Left ventricle myocardium inferior (tissue), 1 donor: ENCODE measurements at regions not wholly inside any gene's neighbourhood (a gene's known extent, or its start where the extent isn't known, plus 50 kb on each side); places are given as distances from the start of the nearest gene placed in this dataset.

ENCODE experiments used
- DNase-seq: peaks from one replicate; pipeline ENCODE4 v3.0.0-alpha.2; 2020
- H3K27ac ChIP-seq: fragments of 200-600 bp; replicated peaks from 2 replicates; pipeline ENCODE4 v1.8.0; 2021
- H3K27me3 ChIP-seq: fragments of 200-600 bp; 2 replicates; pipeline ENCODE4 v1.8.0; 2021; ENCODE audit warnings: low read depth
- H3K36me3 ChIP-seq: fragments of 200-600 bp; 2 replicates; pipeline ENCODE4 v1.8.0; 2021
- H3K4me1 ChIP-seq: fragments of 200-600 bp; 2 replicates; pipeline ENCODE4 v1.8.0; 2021
- H3K4me3 ChIP-seq: fragments of 200-600 bp; 2 replicates; pipeline ENCODE4 v1.8.0; 2021; ENCODE audit warnings: mild to moderate bottlenecking, moderate library complexity
- H3K9me3 ChIP-seq: fragments of 200-600 bp; replicated peaks from 2 replicates; pipeline ENCODE4 v1.8.0; 2021
- intact Hi-C: fragments of 100-400 bp; cut with micrococcal nuclease; formaldehyde crosslinking; loops from one replicate; pipeline ENCODE4 v1.11.0; 2022
- TF ChIP-seq, protein P1 (sequence below): fragments of 200-600 bp; IDR thresholded peaks from 2 replicates; pipeline ENCODE4 v1.8.0; 2021; ENCODE audit warnings: antibody characterized with exemption, mild to moderate bottlenecking, borderline replicate concordance
- donor health status: DM: no; HTN: yes; CAD: no; lungs with severe emphysema.

DNA sequence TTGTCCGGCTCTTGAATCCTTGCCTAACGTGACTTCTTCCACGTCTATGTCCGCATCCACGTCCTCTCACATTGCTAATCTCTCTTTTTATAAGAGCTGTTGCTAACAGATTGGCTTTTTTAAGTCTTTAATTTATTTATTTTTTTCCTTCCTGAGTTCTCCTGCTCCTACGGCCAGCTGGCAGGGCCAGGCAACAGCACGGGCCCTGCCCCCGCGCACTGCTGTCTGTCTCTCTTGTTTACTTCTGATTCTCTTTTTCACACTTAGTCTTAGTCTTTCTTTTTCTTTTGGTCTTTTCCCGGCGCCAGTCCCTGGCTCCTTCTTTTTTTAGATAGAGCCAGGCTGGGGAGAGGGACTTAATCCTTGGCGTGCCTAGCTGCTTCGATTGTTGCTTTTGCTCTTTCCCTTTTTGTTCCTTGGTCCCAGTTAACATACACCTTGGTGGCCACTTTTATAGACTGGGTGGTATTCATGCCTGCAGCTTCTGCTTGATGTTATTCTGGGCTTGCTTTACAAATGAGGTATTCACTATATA, 53.2 kb upstream of the RBMX start:
- Histone ChIP-seq H3K4me3 (peak overlapping the region; percentile 33), H3K4me1 (no peaks in the 10 kb centered on the region), H3K27ac (no peak overlapping the region), H3K9me3 (no peaks in the 10 kb centered on the region), H3K27me3 (no peaks in the 10 kb centered on the region), H3K36me3 (no peaks in the 10 kb centered on the region)
- intact Hi-C loops = no loop called here
- TF ChIP-seq, protein P1, sequence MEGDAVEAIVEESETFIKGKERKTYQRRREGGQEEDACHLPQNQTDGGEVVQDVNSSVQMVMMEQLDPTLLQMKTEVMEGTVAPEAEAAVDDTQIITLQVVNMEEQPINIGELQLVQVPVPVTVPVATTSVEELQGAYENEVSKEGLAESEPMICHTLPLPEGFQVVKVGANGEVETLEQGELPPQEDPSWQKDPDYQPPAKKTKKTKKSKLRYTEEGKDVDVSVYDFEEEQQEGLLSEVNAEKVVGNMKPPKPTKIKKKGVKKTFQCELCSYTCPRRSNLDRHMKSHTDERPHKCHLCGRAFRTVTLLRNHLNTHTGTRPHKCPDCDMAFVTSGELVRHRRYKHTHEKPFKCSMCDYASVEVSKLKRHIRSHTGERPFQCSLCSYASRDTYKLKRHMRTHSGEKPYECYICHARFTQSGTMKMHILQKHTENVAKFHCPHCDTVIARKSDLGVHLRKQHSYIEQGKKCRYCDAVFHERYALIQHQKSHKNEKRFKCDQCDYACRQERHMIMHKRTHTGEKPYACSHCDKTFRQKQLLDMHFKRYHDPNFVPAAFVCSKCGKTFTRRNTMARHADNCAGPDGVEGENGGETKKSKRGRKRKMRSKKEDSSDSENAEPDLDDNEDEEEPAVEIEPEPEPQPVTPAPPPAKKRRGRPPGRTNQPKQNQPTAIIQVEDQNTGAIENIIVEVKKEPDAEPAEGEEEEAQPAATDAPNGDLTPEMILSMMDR = no peak
- DNase-seq = no peak

DNA sequence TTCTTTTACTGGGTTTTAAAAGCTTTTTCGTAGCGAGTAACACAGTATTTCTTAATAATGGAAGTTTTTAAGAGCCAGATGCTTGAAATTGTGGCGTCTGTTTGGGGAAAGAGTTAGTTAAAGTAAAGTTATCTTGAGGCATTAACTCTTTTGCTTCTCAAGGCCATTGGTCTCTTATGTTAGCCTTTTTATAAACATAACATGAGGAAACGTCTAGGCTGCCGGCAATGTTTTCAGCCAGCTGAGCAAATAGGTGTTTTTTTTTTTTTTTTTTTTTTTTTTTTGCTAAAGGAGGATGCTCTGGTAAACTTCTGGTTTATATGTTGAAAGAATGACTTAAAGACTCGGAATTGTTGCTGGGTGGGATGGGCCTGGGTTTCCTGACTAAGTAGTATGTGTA, 51.1 kb upstream of the RBMX start:
- no peak overlapping the region for H3K27ac ChIP-seq
- H3K4me3 ChIP-seq = no peak overlapping the region
- no peaks in the 10 kb centered on the region for H3K36me3 ChIP-seq
- DNase-seq = no peak
- no peaks in the 10 kb centered on the region for H3K27me3 ChIP-seq
- no peaks in the 10 kb centered on the region for H3K9me3 ChIP-seq
- intact Hi-C loops = no loop called here
- no peaks in the 10 kb centered on the region for H3K4me1 ChIP-seq
- TF ChIP-seq, protein P1 = no peak
